SJSA1 (cell line): ENCODE measurements at regions not wholly inside any gene's neighbourhood (a gene's known extent, or its start where the extent isn't known, plus 50 kb on each side); places are given as distances from the start of the nearest gene placed in this dataset.

Experiments used
- DNase-seq, 2 experiments: peaks; one replicate each; pipeline ENCODE4 v3.0.0-alpha.2; 2015 to 2020; ENCODE audit warnings: low spot score in 2 of 2, low read depth in 1 of 2
- H3K27ac ChIP-seq: fragments of 250-450 bp; sonication (Bioruptor Pico); 2 replicates; pipeline ENCODE4 v1.5.1; 2020; ENCODE audit warnings: mild to moderate bottlenecking, moderate library complexity
- H3K27me3 ChIP-seq: fragments of 250-450 bp; sonication (Bioruptor Pico); replicated peaks from 2 replicates; pipeline ENCODE4 v1.5.1; 2020; ENCODE audit warnings: mild to moderate bottlenecking, moderate library complexity
- H3K36me3 ChIP-seq: fragments of 250-450 bp; sonication (Bioruptor Pico); 2 replicates; pipeline ENCODE4 v1.5.1; 2020; ENCODE audit warnings: mild to moderate bottlenecking
- H3K4me1 ChIP-seq: fragments of 250-450 bp; sonication (Bioruptor Pico); replicated peaks from 2 replicates; pipeline ENCODE4 v1.6.1; 2021; ENCODE audit warnings: mild to moderate bottlenecking
- H3K4me3 ChIP-seq: fragments of 250-450 bp; sonication (Bioruptor Pico); 2 replicates; pipeline ENCODE4 v1.5.1; 2020; ENCODE audit warnings: mild to moderate bottlenecking
- H3K9me3 ChIP-seq: fragments of 250-450 bp; sonication (Bioruptor Pico); replicated peaks from 2 replicates; pipeline ENCODE4 v1.5.1; 2020; ENCODE audit warnings: mild to moderate bottlenecking

DNA sequence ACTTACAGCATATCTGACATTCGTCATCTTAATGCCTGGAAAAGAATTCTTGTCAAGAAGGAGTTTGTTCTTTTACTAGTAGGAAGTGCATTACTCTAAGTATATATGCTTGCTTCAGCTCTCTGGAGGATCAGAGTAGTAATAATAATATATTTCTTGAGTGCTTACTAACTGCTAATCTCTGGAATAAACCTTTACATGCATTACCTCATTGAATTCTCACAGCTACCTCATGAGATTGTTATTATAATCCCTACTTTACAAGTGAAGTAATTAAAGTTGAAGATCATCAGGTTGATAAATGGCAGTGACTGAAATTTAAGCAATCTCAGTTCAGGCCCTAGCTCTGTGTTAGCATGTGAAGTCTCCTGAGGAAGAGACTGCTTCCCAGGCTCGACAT lies 115.0 kb upstream of the PDE5A start:
- no peaks in the 10 kb centered on the region for H3K9me3 ChIP-seq
- no peaks in the 10 kb centered on the region for H3K27me3 ChIP-seq
- H3K4me3 ChIP-seq = no peak overlapping the region
- DNase-seq = no peak
- no peaks in the 10 kb centered on the region for H3K36me3 ChIP-seq
- peaks cover 14% of the 10 kb centered on the region for H3K4me1 ChIP-seq
- H3K27ac ChIP-seq = no peak overlapping the region

DNA sequence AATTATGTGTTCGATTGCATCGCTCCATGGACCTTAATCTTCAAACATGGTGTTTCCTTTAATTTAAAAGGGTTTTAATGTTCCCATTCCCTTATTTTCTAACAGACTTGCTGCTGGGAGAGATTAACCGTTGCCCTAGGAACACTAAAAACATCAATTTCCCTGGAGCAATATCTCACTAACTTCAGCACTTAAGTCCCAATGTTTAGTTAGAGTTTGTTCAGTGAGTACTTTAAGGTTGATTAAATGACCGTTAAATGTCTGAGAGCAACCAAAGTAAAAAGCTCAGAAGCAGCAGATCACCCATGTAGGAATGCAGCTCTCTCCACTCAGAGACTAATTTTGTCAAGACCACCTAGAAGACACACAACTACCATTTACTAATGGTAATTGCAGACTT lies 111.2 kb upstream of the PDE5A start:
- Histone ChIP-seq H3K9me3 (no peaks in the 10 kb centered on the region), H3K4me3 (no peak overlapping the region), H3K36me3 (no peaks in the 10 kb centered on the region), H3K27ac (peak overlapping the region; percentile 30), H3K4me1 (peaks cover 31% of the 10 kb centered on the region), H3K27me3 (no peaks in the 10 kb centered on the region)
- no peak for DNase-seq

DNA sequence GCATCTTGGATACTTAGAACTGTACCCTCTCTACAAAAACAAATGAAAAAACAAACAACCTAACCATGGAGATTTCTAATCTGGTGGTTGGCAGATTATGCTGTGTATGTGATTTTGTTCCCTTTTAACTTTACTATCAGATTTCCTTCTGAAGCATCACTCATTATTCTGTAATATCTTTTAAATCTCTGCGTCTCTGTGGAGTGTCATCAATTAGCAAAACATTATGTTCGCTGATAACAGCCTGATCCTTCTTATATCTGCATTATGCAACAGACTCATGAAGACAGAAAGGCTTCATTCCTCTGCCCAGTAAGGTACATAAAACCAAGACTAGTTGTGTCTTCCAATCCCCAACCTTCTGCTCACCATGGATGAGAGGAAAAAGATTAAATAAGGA lies 110.3 kb upstream of the PDE5A start:
- no peaks in the 10 kb centered on the region for H3K27me3 ChIP-seq
- H3K9me3 ChIP-seq = no peaks in the 10 kb centered on the region
- H3K4me3 ChIP-seq = no peak overlapping the region
- peaks cover 37% of the 10 kb centered on the region for H3K4me1 ChIP-seq
- no peaks in the 10 kb centered on the region for H3K36me3 ChIP-seq
- DNase-seq = no peak
- no peak overlapping the region for H3K27ac ChIP-seq

DNA sequence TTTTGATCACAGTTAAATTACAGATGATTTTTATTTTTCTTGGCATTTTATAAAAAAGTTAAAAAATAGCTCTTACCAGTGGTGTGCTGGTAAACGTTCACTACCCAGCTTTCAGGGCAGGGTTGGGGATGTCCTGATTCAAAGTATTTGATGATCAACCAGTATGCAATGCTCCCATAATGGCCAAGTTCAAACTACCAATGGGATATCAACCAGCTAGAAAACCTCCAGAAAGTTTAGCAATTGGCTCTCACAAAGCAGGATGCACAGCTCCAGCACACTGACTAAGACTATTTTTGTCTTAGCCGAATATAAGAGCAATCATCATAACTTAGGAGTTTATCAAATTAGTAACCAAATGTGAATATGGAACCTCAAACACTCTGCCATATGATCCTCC lies 108.0 kb upstream of the PDE5A start:
- H3K36me3 ChIP-seq = no peaks in the 10 kb centered on the region
- no peaks in the 10 kb centered on the region for H3K9me3 ChIP-seq
- H3K27ac ChIP-seq = peak overlapping the region; percentile 96
- H3K4me1 ChIP-seq = peaks cover 61% of the 10 kb centered on the region
- H3K27me3 ChIP-seq = no peaks in the 10 kb centered on the region
- no peak overlapping the region for H3K4me3 ChIP-seq
- DNase-seq = no peak

DNA sequence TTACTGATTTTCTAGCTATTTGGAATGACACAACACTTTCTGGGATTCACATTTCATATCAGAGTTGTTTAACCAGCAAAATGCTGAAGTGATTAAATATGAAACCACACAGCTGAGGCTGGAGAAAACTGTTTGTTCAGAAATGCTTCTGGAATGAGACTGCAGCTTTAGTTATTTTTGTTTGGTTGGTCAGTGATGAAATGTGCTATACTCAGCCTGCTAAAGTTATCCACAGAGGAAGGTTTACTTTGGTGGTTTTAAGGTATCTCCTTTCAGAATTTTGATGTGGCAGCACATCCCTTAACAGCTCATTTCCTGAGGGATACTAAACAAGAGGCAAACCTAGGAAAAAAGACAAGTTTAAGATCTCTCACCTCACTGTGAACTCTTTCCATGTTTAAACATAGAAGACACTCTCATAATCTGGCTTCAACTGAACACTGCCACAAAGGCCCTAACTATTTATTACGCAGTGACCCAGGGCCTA lies 106.6 kb upstream of the PDE5A start:
- Histone ChIP-seq H3K9me3 (no peaks in the 10 kb centered on the region), H3K36me3 (no peaks in the 10 kb centered on the region), H3K27me3 (no peaks in the 10 kb centered on the region), H3K4me1 (peaks cover 71% of the 10 kb centered on the region), H3K4me3 (no peak overlapping the region), H3K27ac (peak overlapping the region; percentile 96)
- DNase-seq = peak; percentile 62 to 97

DNA sequence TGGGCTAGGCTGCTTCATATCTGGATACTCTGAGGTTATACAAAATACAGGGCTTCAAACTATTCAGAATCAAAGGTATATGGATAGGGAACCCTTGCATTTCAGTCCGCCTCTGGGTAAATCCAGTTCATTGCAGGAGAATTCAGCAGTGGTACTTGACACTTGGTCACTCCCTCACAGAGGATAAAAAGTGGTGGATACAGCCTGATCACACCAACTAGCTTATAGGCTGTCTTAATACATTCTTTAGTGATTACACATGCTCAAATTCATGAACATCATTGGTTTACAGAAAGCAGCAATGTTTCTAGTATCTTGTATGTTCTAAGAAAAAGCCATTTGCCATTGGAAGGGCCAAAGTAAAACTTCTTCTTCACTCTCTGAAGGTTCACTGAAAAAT lies 104.8 kb upstream of the PDE5A start:
- peak in 1 of 2 experiments; percentile 38 for DNase-seq
- H3K36me3 ChIP-seq = no peaks in the 10 kb centered on the region
- H3K9me3 ChIP-seq = peaks cover 4% of the 10 kb centered on the region; the same call in 1 of the 2 replicates
- H3K27me3 ChIP-seq = no peaks in the 10 kb centered on the region
- peaks cover 81% of the 10 kb centered on the region for H3K4me1 ChIP-seq
- H3K27ac ChIP-seq = peak overlapping the region; percentile 96
- no peak overlapping the region for H3K4me3 ChIP-seq

DNA sequence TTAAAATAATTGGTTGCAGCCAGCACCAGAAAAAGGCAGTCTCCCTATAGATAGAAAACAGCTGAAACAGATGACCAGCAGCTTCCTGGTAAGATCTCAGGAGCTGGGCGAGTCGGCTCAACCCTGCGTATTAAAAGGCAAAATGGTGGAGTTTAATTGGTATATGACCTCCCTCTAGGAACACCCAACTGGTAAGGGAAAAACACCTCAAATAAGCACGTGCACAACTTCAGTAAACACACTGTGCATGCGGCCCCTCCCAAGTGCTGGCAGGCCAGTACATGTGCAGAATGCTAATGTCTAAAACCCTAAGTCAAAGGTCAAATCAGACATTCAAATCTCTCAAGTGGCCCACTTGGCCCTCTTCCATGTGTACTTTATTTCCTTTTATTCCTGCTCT lies 103.2 kb upstream of the PDE5A start:
- no peak for DNase-seq

DNA sequence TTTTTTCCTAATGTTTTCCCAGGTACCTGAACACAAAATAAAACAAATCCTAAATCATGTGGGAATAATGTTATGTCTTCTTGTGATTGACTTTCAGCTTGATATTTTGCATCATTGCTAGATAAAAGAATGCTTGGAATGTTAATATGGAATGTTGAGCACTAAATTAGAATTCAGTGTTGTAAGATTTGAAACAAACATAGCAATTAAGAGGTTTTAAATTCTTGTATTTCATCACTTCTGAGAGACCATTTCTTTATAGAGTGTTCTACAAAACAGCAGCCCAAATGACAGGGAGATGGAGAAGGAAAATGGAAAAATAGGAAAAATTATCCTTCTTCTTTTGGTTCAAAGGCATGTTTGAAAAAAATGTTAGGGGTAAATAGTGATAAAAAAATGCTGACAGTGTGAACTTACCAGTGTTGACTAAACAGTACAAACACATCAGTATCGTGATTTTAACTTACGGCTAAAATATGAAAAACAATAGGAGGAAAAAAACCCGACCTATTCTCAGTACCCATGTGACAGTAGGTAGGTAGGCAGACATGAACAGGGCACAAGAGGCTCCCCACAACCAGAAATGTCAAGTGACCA lies 102.6 kb upstream of the PDE5A start:
- peak overlapping the region; percentile 96 for H3K27ac ChIP-seq
- no peaks in the 10 kb centered on the region for H3K36me3 ChIP-seq
- no peak overlapping the region for H3K4me3 ChIP-seq
- peak in 1 of 2 experiments; percentile 65 for DNase-seq
- H3K4me1 ChIP-seq = peaks cover 92% of the 10 kb centered on the region
- H3K27me3 ChIP-seq = no peaks in the 10 kb centered on the region
- peaks cover 5% of the 10 kb centered on the region; the same call in 1 of the 2 replicates for H3K9me3 ChIP-seq

More for the DNA sequence above, 103.2 kb upstream of the PDE5A start:
- no peak overlapping the region for H3K4me3 ChIP-seq
- peak overlapping the region; percentile 96 for H3K27ac ChIP-seq
- no peaks in the 10 kb centered on the region for H3K36me3 ChIP-seq
- no peaks in the 10 kb centered on the region for H3K27me3 ChIP-seq
- peaks cover 5% of the 10 kb centered on the region; the same call in 1 of the 2 replicates for H3K9me3 ChIP-seq
- H3K4me1 ChIP-seq = peaks cover 92% of the 10 kb centered on the region

DNA sequence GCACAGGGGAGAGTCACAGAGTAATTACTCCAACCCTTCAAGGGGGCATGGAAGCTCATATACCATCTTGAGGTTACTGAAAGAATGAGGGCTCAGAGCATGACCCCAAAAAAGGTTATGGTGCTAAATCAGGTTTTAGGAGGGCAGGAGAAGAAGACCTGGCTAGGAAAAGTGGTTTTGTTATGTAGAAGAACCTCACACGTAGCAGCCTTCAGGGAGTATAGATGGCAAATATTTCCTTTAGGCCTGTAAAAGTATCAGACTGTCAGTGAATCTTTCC lies 102.0 kb upstream of the PDE5A start:
- no peak for DNase-seq
- no peaks in the 10 kb centered on the region for H3K36me3 ChIP-seq
- peaks cover 5% of the 10 kb centered on the region; the same call in 1 of the 2 replicates for H3K9me3 ChIP-seq
- H3K27me3 ChIP-seq = no peaks in the 10 kb centered on the region
- H3K4me1 ChIP-seq = peaks cover 92% of the 10 kb centered on the region
- H3K27ac ChIP-seq = peak overlapping the region; percentile 96
- H3K4me3 ChIP-seq = no peak overlapping the region

DNA sequence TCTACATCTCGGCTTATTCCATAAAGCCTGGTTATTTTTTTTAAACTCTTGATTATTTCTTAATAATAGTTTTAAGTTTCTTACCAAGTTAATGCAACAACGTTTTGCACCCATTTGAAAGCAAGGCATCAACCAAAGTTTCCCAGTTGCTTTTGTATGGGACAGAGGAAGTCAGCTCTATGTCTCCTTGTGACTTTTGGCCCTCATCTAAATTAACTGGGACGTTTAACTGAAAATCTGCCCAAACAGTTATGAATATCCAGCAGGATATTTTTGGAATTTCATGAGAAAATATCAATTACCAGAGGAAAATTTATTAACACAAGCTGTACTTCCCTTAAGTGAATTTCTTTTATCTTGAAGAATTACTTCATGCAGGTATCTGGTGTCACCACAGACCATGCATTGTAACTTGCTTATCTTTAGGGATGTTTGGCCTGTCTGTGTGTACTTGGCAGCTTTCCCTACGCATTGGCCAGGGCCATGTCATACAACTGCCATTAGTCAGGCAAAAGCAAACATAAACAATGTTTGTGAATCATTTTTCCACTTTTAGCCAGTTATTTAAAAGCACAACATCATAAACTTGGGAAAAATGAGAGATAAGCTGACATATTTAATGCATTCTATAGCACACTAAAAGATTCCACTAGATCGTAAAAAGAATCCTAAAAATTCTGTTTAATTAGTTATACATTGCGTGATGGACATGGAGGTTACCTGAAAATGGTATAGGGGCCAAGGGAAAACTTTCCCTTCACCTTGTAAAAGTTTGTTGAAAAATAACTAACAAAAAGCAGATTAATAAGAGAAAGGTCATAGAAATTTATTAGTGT lies 101.4 kb upstream of the PDE5A start:
- Histone ChIP-seq H3K27me3 (no peaks in the 10 kb centered on the region), H3K27ac (peak overlapping the region; percentile 96), H3K9me3 (peaks cover 5% of the 10 kb centered on the region; the same call in 1 of the 2 replicates), H3K4me1 (peaks cover 92% of the 10 kb centered on the region), H3K4me3 (no peak overlapping the region), H3K36me3 (no peaks in the 10 kb centered on the region)
- DNase-seq = peak; percentile 88 to 92

DNA sequence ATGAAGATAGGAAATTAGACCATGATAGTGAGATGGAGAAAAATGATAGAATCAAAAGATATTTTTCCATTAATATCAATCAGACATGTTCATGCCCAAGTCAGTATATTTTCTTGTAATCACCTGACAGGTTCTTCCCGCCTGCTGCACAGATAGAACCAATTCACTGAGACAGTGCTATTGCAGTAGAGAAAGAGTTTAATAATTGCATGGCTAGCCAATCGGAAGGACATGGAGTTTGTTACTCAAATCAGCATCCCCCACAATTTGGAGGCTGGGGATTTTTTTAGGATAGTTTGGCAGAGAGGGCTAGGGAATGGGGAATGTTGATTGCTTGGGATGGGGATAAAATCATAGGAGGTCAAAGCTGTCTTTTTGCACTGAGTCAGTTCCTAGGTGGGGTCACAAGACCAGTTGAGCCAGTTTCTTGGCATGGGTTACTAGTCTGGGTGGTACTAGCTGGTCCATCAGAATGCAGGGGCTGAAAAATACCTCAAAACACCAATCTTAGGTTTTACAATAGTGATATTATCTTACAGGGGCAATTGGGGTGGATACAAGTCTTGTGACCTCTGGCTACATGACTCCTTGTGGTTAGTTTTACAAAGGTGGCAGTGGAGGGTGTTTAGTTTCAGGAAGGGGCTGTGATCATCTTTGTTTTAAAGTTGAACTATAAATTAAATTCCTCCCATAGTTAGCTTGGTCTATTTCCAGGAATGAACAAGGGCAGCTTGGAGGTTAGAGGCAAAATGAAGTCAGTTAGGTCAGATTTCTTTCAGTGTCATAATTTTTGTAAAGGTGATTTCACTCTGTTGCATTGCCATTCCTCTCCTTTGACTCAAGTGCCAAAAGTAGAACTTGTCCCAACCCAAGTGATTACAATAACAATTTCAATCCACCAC lies 100.3 kb upstream of the PDE5A start:
- Histone ChIP-seq H3K27me3 (no peaks in the 10 kb centered on the region), H3K4me1 (peaks cover 81% of the 10 kb centered on the region), H3K27ac (peak overlapping the region; percentile 96), H3K4me3 (no peak overlapping the region), H3K36me3 (no peaks in the 10 kb centered on the region), H3K9me3 (peaks cover 5% of the 10 kb centered on the region; the same call in 1 of the 2 replicates)
- DNase-seq = peak in 1 of 2 experiments; percentile 67

DNA sequence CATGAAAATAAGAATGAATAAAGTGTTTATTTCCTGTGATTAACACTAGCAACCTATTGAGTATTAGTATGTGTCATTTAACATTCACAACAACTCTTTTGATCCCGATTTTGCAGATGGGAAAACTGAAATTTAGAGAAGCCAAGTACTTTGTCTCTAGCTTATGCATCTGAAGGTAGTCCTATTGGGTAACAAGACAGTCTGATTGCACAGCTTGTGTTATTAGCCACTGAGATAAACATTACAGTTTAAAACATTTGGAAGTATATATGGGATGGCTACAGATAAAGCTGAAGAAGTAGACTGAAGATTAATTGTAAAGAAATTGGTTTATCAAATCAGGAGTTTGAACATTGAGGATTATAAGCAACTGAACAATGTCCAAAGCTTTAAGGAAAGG lies 99.6 kb upstream of the PDE5A start:
- H3K4me1 ChIP-seq = peaks cover 74% of the 10 kb centered on the region
- peaks cover 5% of the 10 kb centered on the region; the same call in 1 of the 2 replicates for H3K9me3 ChIP-seq
- peak overlapping the region; percentile 96; the same call in 1 of the 2 replicates for H3K27ac ChIP-seq
- H3K4me3 ChIP-seq = no peak overlapping the region
- no peak for DNase-seq
- H3K27me3 ChIP-seq = no peaks in the 10 kb centered on the region
- no peaks in the 10 kb centered on the region for H3K36me3 ChIP-seq

DNA sequence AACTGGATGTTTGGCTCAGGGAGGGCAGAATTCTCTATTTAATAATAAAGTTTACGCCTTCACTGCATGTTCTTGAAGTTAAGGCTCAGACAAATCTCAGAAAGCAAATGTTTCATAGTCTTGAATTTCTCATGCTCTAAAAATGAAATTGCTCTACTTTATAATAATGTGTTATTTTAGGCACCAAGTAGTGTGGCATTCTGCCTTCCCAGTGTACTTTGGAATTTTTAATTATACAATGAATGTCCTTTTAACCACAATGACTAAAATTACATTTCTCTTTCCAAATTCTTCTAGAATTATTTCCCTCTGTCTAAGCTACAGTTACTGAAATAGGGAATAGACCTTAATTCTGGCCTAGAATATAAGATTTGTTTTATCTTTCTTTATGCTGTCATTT lies 97.9 kb upstream of the PDE5A start:
- H3K36me3 ChIP-seq = no peaks in the 10 kb centered on the region
- peak overlapping the region; percentile 13; the same call in 1 of the 2 replicates for H3K27ac ChIP-seq
- no peak overlapping the region for H3K4me3 ChIP-seq
- H3K4me1 ChIP-seq = peaks cover 57% of the 10 kb centered on the region
- no peaks in the 10 kb centered on the region for H3K27me3 ChIP-seq
- DNase-seq = no peak
- H3K9me3 ChIP-seq = peaks cover 5% of the 10 kb centered on the region; the same call in 1 of the 2 replicates
